T-helper 1 cell (primary cell): ENCODE measurements at regions not wholly inside any gene's neighbourhood (a gene's known extent, or its start where the extent isn't known, plus 50 kb on each side); places are given as distances from the start of the nearest gene placed in this dataset.

ENCODE experiments used
- DNase-seq, 5 donors: peaks; one replicate each; pipeline ENCODE4 v3.0.0-alpha.2; 2012 to 2020

GRCh38 chr10:27451054-27451453, 53.0 kb upstream of the RAB18 start:
- no peak for DNase-seq

GRCh38 chr10:27450225-27450624, 53.9 kb upstream of the RAB18 start:
- no peak for DNase-seq

GRCh38 chr10:27449571-27449970, 54.5 kb upstream of the RAB18 start:
- DNase-seq: no peak

- no peak for DNase-seq
These were observed 55.2 kb upstream of the RAB18 start for GRCh38 chr10:27448921-27449320.

- DNase-seq: no peak
These were observed 56.6 kb upstream of the RAB18 start for GRCh38 chr10:27447540-27447939.

GRCh38 chr10:27446091-27446918, 57.8 kb upstream of the RAB18 start:
- peak in 1 of 5 donors; percentile 8 for DNase-seq

GRCh38 chr10:27445070-27445469, 59.0 kb upstream of the RAB18 start:
- DNase-seq: no peak

GRCh38 chr10:27440478-27440877, 63.6 kb upstream of the RAB18 start:
- DNase-seq: no peak

GRCh38 chr10:27440021-27440420, 64.1 kb upstream of the RAB18 start:
- no peak for DNase-seq

GRCh38 chr10:27439101-27439500, 65.0 kb upstream of the RAB18 start:
- no peak for DNase-seq

- no peak for DNase-seq
These were observed 66.3 kb upstream of the RAB18 start for GRCh38 chr10:27437775-27438174.

GRCh38 chr10:27436710-27437109, 67.4 kb upstream of the RAB18 start:
- DNase-seq: no peak

GRCh38 chr10:27433976-27434375, 70.1 kb upstream of the RAB18 start:
- no peak for DNase-seq

GRCh38 chr10:27426948-27427467, 77.1 kb upstream of the RAB18 start:
- no peak for DNase-seq

GRCh38 chr10:27413831-27414348, 90.2 kb upstream of the RAB18 start:
- DNase-seq: no peak

- DNase-seq: no peak
These were observed 90.7 kb upstream of the RAB18 start for GRCh38 chr10:27413387-27413786.

GRCh38 chr10:27410153-27410552, 94.0 kb upstream of the RAB18 start:
- no peak for DNase-seq

GRCh38 chr10:27407271-27407670, 96.8 kb upstream of the RAB18 start:
- DNase-seq: no peak

GRCh38 chr10:27399871-27400270, 104.2 kb upstream of the RAB18 start:
- no peak for DNase-seq

- DNase-seq: no peak
These were observed 110.1 kb upstream of the RAB18 start for GRCh38 chr10:27393961-27394360.

- DNase-seq: no peak
These were observed 111.5 kb upstream of the RAB18 start for GRCh38 chr10:27392606-27393005.

- DNase-seq: no peak
These were observed 112.2 kb upstream of the RAB18 start for GRCh38 chr10:27391916-27392315.

GRCh38 chr10:27391325-27391724, 112.8 kb upstream of the RAB18 start:
- no peak for DNase-seq

- DNase-seq: no peak
These were observed 113.4 kb upstream of the RAB18 start for GRCh38 chr10:27390681-27391080.
